WTC11 (cell line): ENCODE measurements at regions not wholly inside any gene's neighbourhood (a gene's known extent, or its start where the extent isn't known, plus 50 kb on each side); places are given as distances from the start of the nearest gene placed in this dataset.

Experiments
- CBFB ChIP-seq: sonication (generic); formaldehyde crosslinking; IDR thresholded peaks from 2 replicates; pipeline ENCODE4 v1.8.1; 2022; ENCODE audit warnings: mild to moderate bottlenecking, low read depth, missing genetic modification reagents
- CTCF ChIP-seq: fragments of 200-600 bp; IDR thresholded peaks from 2 replicates; pipeline ENCODE4 v1.8.0; 2022; ENCODE audit warnings: antibody characterized with exemption
- E2F4 ChIP-seq: sonication (generic); formaldehyde crosslinking; IDR thresholded peaks from 2 replicates; pipeline ENCODE4 v1.8.1; 2022; ENCODE audit warnings: low read depth, mild to moderate bottlenecking, moderate library complexity, missing genetic modification reagents, borderline replicate concordance
- E2F5 ChIP-seq: sonication (generic); formaldehyde crosslinking; IDR thresholded peaks from 2 replicates; pipeline ENCODE4 v1.8.1; 2022; ENCODE audit warnings: mild to moderate bottlenecking, moderate library complexity, missing genetic modification reagents
- FOXJ3 ChIP-seq: sonication (generic); formaldehyde crosslinking; IDR thresholded peaks from 2 replicates; pipeline ENCODE4 v1.9.0; 2021; ENCODE audit warnings: missing genetic modification reagents, mild to moderate bottlenecking, borderline replicate concordance
- GABPB1 ChIP-seq: sonication (generic); formaldehyde crosslinking; IDR thresholded peaks from 2 replicates; pipeline ENCODE4 v1.8.1; 2023; ENCODE audit warnings: mild to moderate bottlenecking, missing genetic modification reagents
- KAT7 ChIP-seq: sonication (generic); formaldehyde crosslinking; IDR thresholded peaks from 2 replicates; pipeline ENCODE4 v1.8.1; 2023; ENCODE audit warnings: missing genetic modification reagents, mild to moderate bottlenecking, borderline replicate concordance
- MAX ChIP-seq: sonication (generic); formaldehyde crosslinking; IDR thresholded peaks from 2 replicates; pipeline ENCODE4 v1.8.0; 2022; ENCODE audit warnings: mild to moderate bottlenecking, missing genetic modification reagents
- MLX ChIP-seq: sonication (generic); formaldehyde crosslinking; IDR thresholded peaks from 2 replicates; pipeline ENCODE4 v1.8.1; 2023; ENCODE audit warnings: mild to moderate bottlenecking, missing genetic modification reagents, moderate library complexity
- NFE2L1 ChIP-seq: sonication (generic); formaldehyde crosslinking; IDR thresholded peaks from 2 replicates; pipeline ENCODE4 v1.8.1; 2023; ENCODE audit warnings: missing genetic modification reagents
- SP1 ChIP-seq: sonication (generic); formaldehyde crosslinking; conservative IDR thresholded peaks from 2 replicates; pipeline ENCODE4 v1.8.1; 2022; ENCODE audit warnings: missing genetic modification reagents
- ZNF416 ChIP-seq: fragments of 250-450 bp; sonication (Bioruptor Pico); IDR thresholded peaks from 2 replicates; pipeline ENCODE4 v1.9.0; 2021; ENCODE audit warnings: mild to moderate bottlenecking, inconsistent platforms

- no peak for TF ChIP-seq E2F5
- peak; percentile 95 for TF ChIP-seq CTCF
- no peak for TF ChIP-seq GABPB1
- no peak for TF ChIP-seq E2F4 (CRISPR knock-in tag)
- peak; percentile 65 for TF ChIP-seq MAX (CRISPR knock-in tag)
- no peak for TF ChIP-seq KAT7
- TF ChIP-seq CBFB: no peak
- no peak for TF ChIP-seq ZNF416 (CRISPR knock-in tag)
- 0 out of 2 replicates have a peak, but pooled peaks have one; percentile 57 for TF ChIP-seq NFE2L1
- no peak for TF ChIP-seq FOXJ3 (CRISPR knock-in tag)
- 0 out of 2 replicates have a peak, but pooled peaks have one; percentile 17 for TF ChIP-seq SP1
- TF ChIP-seq MLX: no peak
Measured at GRCh38 chr2:7097353-7097895, 180.2 kb downstream of the RNF144A start.
